ENCODE measurements at regions not wholly inside any gene's neighbourhood (a gene's known extent, or its start where the extent isn't known, plus 50 kb on each side); places are given as distances from the start of the nearest gene placed in this dataset.
"Not testable (repeated sequence)": the region's sequence is repeated elsewhere in the genome, so short reads cannot be mapped to it uniquely, and the experiment has no call there.

DNA sequence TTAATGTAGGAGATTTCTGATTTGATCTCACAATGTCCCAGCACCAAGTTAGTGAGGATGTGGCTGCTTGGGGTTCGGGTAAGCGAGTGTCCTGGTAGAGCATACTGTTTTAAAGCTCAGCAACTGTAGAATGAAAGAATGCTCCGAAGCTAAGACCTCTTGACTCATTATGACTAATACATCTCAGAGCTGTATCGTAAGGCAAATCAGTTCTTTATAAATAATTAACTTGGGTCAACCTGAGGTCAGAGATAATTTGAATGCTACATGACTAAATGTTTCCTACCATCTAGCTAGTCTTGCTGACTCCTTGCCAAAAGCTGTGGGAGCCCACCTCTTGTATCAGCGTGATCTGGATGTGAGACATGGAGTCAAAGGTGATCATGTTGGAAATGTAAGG lies 128.8 kb upstream of the PDE7B start:
- Histone ChIP-seq H3K4me1 (no peaks in the 10 kb centered on the region), H3K36me3 (peaks cover 0 to 6% (median 0%) of the 10 kb centered on the region in 3 donors), H3K27ac (no peak overlapping the region), H3K27me3 (no peaks in the 10 kb centered on the region), H3K9me3 (peaks cover 0 to 18% (median 0%) of the 10 kb centered on the region in 4 donors), H3K4me3 (no peak overlapping the region)
- 68 to 69% methylated on average over 5 of the region's 5 CpGs for WGBS, 2 donors
- no peak for TF ChIP-seq EP300 (IDR thresholded peaks at IDR 0.05)
- no peak for TF ChIP-seq CTCF (IDR thresholded peaks at IDR 0.05)
- TF ChIP-seq POLR2A (IDR thresholded peaks at IDR 0.05) = no peak
- no peak for DNase-seq (ENCODE audit: low spot score in 2 of 2)

DNA sequence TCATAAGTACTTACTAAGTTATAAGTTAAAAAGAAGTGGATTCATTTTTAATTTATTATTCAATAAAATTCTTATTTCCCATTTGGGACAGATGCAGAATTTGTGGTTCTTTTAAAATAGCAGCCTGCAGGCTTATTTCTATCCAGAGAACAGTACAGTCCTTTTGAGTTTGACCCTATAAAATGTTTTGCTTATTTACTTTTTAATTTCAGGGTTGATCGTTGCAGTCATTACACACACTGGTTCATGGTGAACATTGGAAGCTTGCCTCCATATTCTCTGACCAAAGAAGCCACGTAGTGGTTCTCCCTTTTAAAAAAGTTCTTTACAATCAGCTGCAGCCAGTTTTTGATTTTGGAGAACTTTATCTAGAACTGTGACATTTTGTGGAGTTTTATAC lies 122.9 kb upstream of the PDE7B start:
- TF ChIP-seq EP300 (IDR thresholded peaks at IDR 0.05) (no peak), CTCF (IDR thresholded peaks at IDR 0.05) (no peak), POLR2A (IDR thresholded peaks at IDR 0.05) (no peak)
- no peak for DNase-seq (ENCODE audit: low spot score in 2 of 2)
- Histone ChIP-seq H3K27ac (no peak overlapping the region), H3K4me1 (no peaks in the 10 kb centered on the region), H3K4me3 (no peak overlapping the region), H3K27me3 (no peaks in the 10 kb centered on the region), H3K36me3 (peaks cover 0 to 6% (median 0%) of the 10 kb centered on the region in 3 donors), H3K9me3 (peaks cover 0 to 18% (median 0%) of the 10 kb centered on the region in 4 donors)
- WGBS, 2 donors = 39 to 42% methylated on average over 2 of the region's 2 CpGs

DNA sequence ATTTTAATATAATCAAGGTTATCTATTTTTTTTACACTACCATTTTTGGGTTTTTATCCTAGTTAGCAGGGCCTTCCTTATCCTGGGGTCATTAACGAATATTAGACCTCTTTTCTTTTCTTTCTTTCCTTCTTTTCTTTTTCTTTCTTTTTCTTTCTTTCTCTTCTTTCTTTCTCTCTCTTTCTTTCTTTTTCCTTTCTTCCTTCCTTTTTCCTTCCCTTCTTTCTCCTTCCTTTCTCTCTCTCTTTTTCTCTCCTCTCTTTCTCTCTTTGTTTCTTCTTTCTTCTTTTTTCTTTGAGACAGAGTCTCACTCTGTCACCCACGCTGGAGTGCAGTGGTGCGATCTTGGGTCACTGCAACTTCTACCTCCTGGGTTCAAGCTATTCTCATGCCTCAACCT lies 120.4 kb upstream of the PDE7B start:
- Histone ChIP-seq H3K9me3 (peaks cover 0 to 5% (median 0%) of the 10 kb centered on the region in 4 donors), H3K4me1 (no peaks in the 10 kb centered on the region), H3K27me3 (no peaks in the 10 kb centered on the region), H3K36me3 (peaks cover 0 to 2% (median 0%) of the 10 kb centered on the region in 3 donors), H3K4me3 (no peak overlapping the region), H3K27ac (no peak overlapping the region)
- no peak for DNase-seq (ENCODE audit: low spot score in 2 of 2)
- no peak for TF ChIP-seq CTCF (IDR thresholded peaks at IDR 0.05)
- TF ChIP-seq POLR2A (IDR thresholded peaks at IDR 0.05) = no peak
- no peak for TF ChIP-seq EP300 (IDR thresholded peaks at IDR 0.05)
- WGBS, 2 donors = 91 to 98% methylated on average over 3 of the region's 3 CpGs

- H3K9me3 ChIP-seq; H3K27ac ChIP-seq; DNase-seq (ENCODE audit: low spot score in 2 of 2); H3K4me3 ChIP-seq; H3K27me3 ChIP-seq; H3K4me1 ChIP-seq; H3K36me3 ChIP-seq: not testable (repeated sequence)
- WGBS, 2 donors = 95% methylated on average over 6 of the region's 6 CpGs
Observed at GRCh38 chr6:135736351-135736750, 115.2 kb upstream of the PDE7B start.

GRCh38 chr6:135738636-135739035 lies 112.9 kb upstream of the PDE7B start:
- no peak overlapping the region for H3K27ac ChIP-seq
- DNase-seq (ENCODE audit: low spot score in 2 of 2) = no peak
- WGBS, 2 donors = 58% methylated on average over 1 of the region's 1 CpG

More at GRCh38 chr6:135738636-135739035, 112.9 kb upstream of the PDE7B start:
- no peak for TF ChIP-seq CTCF (IDR thresholded peaks at IDR 0.05)
- no peak for TF ChIP-seq EP300 (IDR thresholded peaks at IDR 0.05)
- no peak for TF ChIP-seq POLR2A (IDR thresholded peaks at IDR 0.05)
- no peak overlapping the region for H3K4me3 ChIP-seq
- H3K9me3 ChIP-seq = no peaks in the 10 kb centered on the region
- H3K36me3 ChIP-seq = no peaks in the 10 kb centered on the region
- peaks cover 0 to 3% (median 0%) of the 10 kb centered on the region in 4 donors for H3K4me1 ChIP-seq
- H3K27me3 ChIP-seq = no peaks in the 10 kb centered on the region
